Loucy (cell line): ENCODE measurements at regions not wholly inside any gene's neighbourhood (a gene's known extent, or its start where the extent isn't known, plus 50 kb on each side); places are given as distances from the start of the nearest gene placed in this dataset.
"Not testable (repeated sequence)": the region's sequence is repeated elsewhere in the genome, so short reads cannot be mapped to it uniquely, and the experiment has no call there.

ENCODE experiments used
- H2AFZ ChIP-seq: fragments of 200-600 bp; sonication (generic); 2 replicates; pipeline ENCODE4 v1.6.0; 2016; ENCODE audit warnings: antibody characterized with exemption, mild to moderate bottlenecking, low read length, moderate library complexity
- H3F3A ChIP-seq: fragments of 200-600 bp; 2 replicates; pipeline ENCODE4 v1.6.0; 2016; ENCODE audit warnings: antibody characterized with exemption, low read depth, mild to moderate bottlenecking
- H3K27me3 ChIP-seq: fragments of 200-600 bp; sonication (generic); 2 replicates; pipeline ENCODE4 v1.6.1; 2014; ENCODE audit warnings: low read length, mild to moderate bottlenecking; ENCODE audit not compliant: insufficient read depth, poor library complexity, severe bottlenecking
- H3K36me3 ChIP-seq: fragments of 200-600 bp; sonication (generic); 2 replicates; pipeline ENCODE4 v1.6.1; 2016; ENCODE audit warnings: low read length; ENCODE audit not compliant: insufficient read depth
- H3K4me1 ChIP-seq: fragments of 200-600 bp; sonication (generic); 2 replicates; pipeline ENCODE4 v1.5.1; 2014; ENCODE audit warnings: low read length, mild to moderate bottlenecking; ENCODE audit not compliant: insufficient read depth, poor library complexity, severe bottlenecking
- H3K4me2 ChIP-seq: fragments of 200-600 bp; sonication (generic); 2 replicates; pipeline ENCODE4 v1.6.0; 2014; ENCODE audit warnings: antibody characterized with exemption, low read length, low read depth, mild to moderate bottlenecking; ENCODE audit not compliant: poor library complexity, severe bottlenecking
- H3K4me3 ChIP-seq: fragments of 200-600 bp; sonication (generic); 2 replicates; pipeline ENCODE4 v1.5.1; 2014; ENCODE audit warnings: low read length, mild to moderate bottlenecking, mixed read lengths; ENCODE audit not compliant: poor library complexity, severe bottlenecking
- H3K79me2 ChIP-seq: fragments of 200-600 bp; sonication (generic); 2 replicates; pipeline ENCODE4 v1.6.1; 2014; ENCODE audit warnings: low read length; ENCODE audit not compliant: insufficient read depth
- H3K9ac ChIP-seq: fragments of 200-600 bp; sonication (generic); 2 replicates; pipeline ENCODE4 v1.6.0; 2014; ENCODE audit warnings: mild to moderate bottlenecking, low read depth, low read length, moderate library complexity; ENCODE audit not compliant: poor library complexity, severe bottlenecking
- H3K9me2 ChIP-seq: fragments of 200-600 bp; sonication (generic); replicated peaks from 2 replicates; pipeline ENCODE4 v1.6.1; 2016; ENCODE audit warnings: low read depth, low read length, mixed read lengths
- H3K9me3 ChIP-seq: fragments of 200-600 bp; sonication (generic); 2 replicates; pipeline ENCODE4 v1.6.1; 2014; ENCODE audit warnings: mild to moderate bottlenecking, antibody characterized with exemption, low read length, low read depth; ENCODE audit not compliant: insufficient read depth
- H4K20me1 ChIP-seq: fragments of 200-600 bp; sonication (generic); 2 replicates; pipeline ENCODE4 v1.6.0; 2014; ENCODE audit warnings: antibody characterized with exemption, low read length, mild to moderate bottlenecking; ENCODE audit not compliant: insufficient read depth, poor library complexity, severe bottlenecking
- EZH2phosphoT487 ChIP-seq: fragments of 200-600 bp; IDR thresholded peaks from 2 replicates; pipeline ENCODE4 v1.6.1; 2018; ENCODE audit warnings: antibody characterized with exemption, mild to moderate bottlenecking, moderate library complexity, borderline replicate concordance
- TF ChIP-seq, protein P1 (sequence below): fragments of 200-600 bp; sonication (generic); conservative IDR thresholded peaks from 2 replicates; pipeline ENCODE4 v1.5.1; 2014; ENCODE audit warnings: mild to moderate bottlenecking, antibody characterized with exemption, low read length

DNA sequence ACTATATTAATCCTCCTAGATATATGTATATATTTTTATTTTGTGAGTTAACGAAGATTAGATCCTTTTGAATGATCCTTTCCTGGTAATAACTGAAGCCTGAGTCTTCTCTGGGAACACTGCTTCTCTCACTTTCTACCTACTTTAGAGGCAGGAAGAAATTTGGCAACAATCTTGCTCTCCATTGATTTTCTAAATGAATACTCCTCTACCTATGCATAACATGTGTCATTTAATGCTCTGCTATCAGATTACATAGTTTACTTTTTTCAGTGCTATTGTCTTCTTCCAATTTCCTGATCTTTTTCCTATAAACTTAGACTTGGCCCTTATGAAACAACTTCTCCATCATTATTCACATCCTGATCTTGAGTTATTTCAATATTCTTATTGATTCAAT is 60.4 kb upstream of the PDHA2 start:
- Histone ChIP-seq H3K79me2 (no peaks in the 10 kb centered on the region), H3F3A (no peaks in the 10 kb centered on the region), H3K27me3 (no peaks in the 10 kb centered on the region), H3K4me3 (no peak overlapping the region), H3K4me1 (no peaks in the 10 kb centered on the region), H4K20me1 (no peaks in the 10 kb centered on the region), H3K36me3 (no peaks in the 10 kb centered on the region), H3K9me2 (no peaks in the 10 kb centered on the region; the same call in 1 of the 2 replicates), H3K4me2 (no peak overlapping the region), H3K9me3 (no peaks in the 10 kb centered on the region), H3K9ac (no peak overlapping the region), H2AFZ (no peak overlapping the region)
- TF ChIP-seq, protein P1, sequence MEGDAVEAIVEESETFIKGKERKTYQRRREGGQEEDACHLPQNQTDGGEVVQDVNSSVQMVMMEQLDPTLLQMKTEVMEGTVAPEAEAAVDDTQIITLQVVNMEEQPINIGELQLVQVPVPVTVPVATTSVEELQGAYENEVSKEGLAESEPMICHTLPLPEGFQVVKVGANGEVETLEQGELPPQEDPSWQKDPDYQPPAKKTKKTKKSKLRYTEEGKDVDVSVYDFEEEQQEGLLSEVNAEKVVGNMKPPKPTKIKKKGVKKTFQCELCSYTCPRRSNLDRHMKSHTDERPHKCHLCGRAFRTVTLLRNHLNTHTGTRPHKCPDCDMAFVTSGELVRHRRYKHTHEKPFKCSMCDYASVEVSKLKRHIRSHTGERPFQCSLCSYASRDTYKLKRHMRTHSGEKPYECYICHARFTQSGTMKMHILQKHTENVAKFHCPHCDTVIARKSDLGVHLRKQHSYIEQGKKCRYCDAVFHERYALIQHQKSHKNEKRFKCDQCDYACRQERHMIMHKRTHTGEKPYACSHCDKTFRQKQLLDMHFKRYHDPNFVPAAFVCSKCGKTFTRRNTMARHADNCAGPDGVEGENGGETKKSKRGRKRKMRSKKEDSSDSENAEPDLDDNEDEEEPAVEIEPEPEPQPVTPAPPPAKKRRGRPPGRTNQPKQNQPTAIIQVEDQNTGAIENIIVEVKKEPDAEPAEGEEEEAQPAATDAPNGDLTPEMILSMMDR = no peak
- TF ChIP-seq EZH2phosphoT487 = no peak

DNA sequence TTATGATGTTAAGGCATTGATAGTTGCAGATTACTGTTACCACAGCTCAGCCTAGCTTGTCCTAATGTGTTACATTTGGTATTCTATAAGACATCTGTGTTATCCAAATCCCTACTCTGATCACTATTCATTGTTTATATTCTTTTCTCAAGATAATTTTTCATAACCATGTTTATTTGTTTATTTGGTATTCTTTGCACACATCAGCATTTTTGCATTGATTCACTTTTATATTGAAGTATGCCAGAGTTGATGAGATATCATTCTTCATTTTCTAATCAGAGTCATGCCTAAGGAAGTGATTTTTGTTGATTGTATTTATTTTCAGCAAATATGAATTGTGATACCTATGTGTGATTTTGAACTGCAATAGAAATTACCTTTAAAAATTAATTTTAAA is 61.2 kb upstream of the PDHA2 start:
- Histone ChIP-seq H3K9me3 (no peaks in the 10 kb centered on the region), H3K79me2 (no peaks in the 10 kb centered on the region), H3K4me3 (no peak overlapping the region), H3K9me2 (no peaks in the 10 kb centered on the region; the same call in 1 of the 2 replicates), H3K36me3 (no peaks in the 10 kb centered on the region), H3K27me3 (no peaks in the 10 kb centered on the region), H3F3A (no peaks in the 10 kb centered on the region), H2AFZ (no peak overlapping the region), H4K20me1 (no peaks in the 10 kb centered on the region), H3K9ac (no peak overlapping the region), H3K4me1 (no peaks in the 10 kb centered on the region), H3K4me2 (no peak overlapping the region)
- TF ChIP-seq, protein P1 = no peak
- TF ChIP-seq EZH2phosphoT487 = no peak

DNA sequence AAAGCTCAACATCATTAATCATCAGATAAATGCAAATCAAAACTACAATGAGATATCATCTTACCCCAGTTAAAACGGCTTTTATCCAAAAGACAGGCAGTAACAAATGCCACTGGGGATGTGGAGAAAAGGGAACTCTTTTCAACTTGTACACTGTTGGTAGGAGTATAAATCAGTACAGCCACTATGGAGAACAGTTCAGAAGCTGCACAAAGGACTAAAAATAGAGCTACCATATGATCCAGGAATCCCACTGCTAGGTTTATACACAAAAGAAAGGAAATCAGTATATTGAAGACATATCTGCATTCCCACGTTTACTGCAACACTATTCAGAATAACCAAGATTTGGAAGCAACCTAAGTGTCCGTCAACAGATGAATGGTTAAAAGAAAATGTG is 69.3 kb upstream of the PDHA2 start:
- H3F3A ChIP-seq, H3K9me2 ChIP-seq, H3K27me3 ChIP-seq, H2AFZ ChIP-seq, H3K9me3 ChIP-seq, H3K79me2 ChIP-seq, H3K4me3 ChIP-seq, H3K4me2 ChIP-seq, H4K20me1 ChIP-seq, H3K36me3 ChIP-seq, H3K4me1 ChIP-seq, H3K9ac ChIP-seq: not testable (repeated sequence)

DNA sequence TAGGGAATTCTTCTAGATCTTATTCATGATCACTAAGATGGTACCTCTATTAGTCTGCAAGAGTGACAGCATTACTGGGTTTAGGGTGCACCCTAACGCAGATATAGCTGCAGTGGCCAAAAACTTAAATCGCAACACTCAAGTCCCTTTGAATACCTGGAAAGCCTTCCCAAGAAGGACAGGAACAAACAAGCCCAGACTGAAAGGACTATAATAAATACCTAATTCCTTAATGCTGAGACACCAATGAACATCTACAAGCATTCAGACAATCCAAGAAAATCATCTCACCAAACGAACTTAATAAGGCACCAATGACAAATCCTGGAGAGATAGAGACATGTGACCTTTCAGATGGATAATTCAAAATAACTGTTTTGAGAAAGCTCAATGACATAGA is 74.9 kb upstream of the PDHA2 start:
- Histone ChIP-seq H3K4me3 (no peak overlapping the region), H3K9ac (no peak overlapping the region), H3F3A (no peaks in the 10 kb centered on the region), H3K79me2 (no peaks in the 10 kb centered on the region), H2AFZ (no peak overlapping the region), H3K4me2 (no peak overlapping the region), H4K20me1 (no peaks in the 10 kb centered on the region), H3K4me1 (no peaks in the 10 kb centered on the region), H3K27me3 (no peaks in the 10 kb centered on the region), H3K9me3 (no peaks in the 10 kb centered on the region; the same call in 1 of the 2 replicates), H3K36me3 (no peaks in the 10 kb centered on the region), H3K9me2 (no peaks in the 10 kb centered on the region)
- TF ChIP-seq, protein P1 = no peak
- TF ChIP-seq EZH2phosphoT487 = no peak
